SKM-1 treated with dmso at 0.1 percent for 144 hours (cell line): ENCODE measurements at regions not wholly inside any gene's neighbourhood (a gene's known extent, or its start where the extent isn't known, plus 50 kb on each side); places are given as distances from the start of the nearest gene placed in this dataset.

Experiments
- DNase-seq: peaks from one replicate; lab custom pipeline; 2025; ENCODE audit not compliant: unreplicated experiment; lab: John Stamatoyannopoulos, UW

GRCh38 chr5:52392321-52392720 lies 395.4 kb upstream of the ITGA1 start:
- no peak for DNase-seq

GRCh38 chr5:52409835-52410234 lies 377.9 kb upstream of the ITGA1 start:
- no peak for DNase-seq

- DNase-seq: no peak
Measured at GRCh38 chr5:52419357-52419756, 368.4 kb upstream of the ITGA1 start.

GRCh38 chr5:52427615-52428014 lies 360.1 kb upstream of the ITGA1 start:
- no peak for DNase-seq

- DNase-seq: no peak
Measured at GRCh38 chr5:52428977-52429489, 358.7 kb upstream of the ITGA1 start.

- DNase-seq: no peak
Measured at GRCh38 chr5:52441768-52442167, 345.9 kb upstream of the ITGA1 start.

- DNase-seq: peak; percentile 29
Measured at GRCh38 chr5:52443187-52443586, 344.5 kb upstream of the ITGA1 start.

- DNase-seq: no peak
Measured at GRCh38 chr5:52448111-52448510, 339.6 kb upstream of the ITGA1 start.

- no peak for DNase-seq
Measured at GRCh38 chr5:52449516-52449915, 338.2 kb upstream of the ITGA1 start.

GRCh38 chr5:52452098-52452497 lies 335.6 kb upstream of the ITGA1 start:
- no peak for DNase-seq

- DNase-seq: no peak
Measured at GRCh38 chr5:52453176-52453575, 334.5 kb upstream of the ITGA1 start.

GRCh38 chr5:52455920-52456319 lies 331.8 kb upstream of the ITGA1 start:
- no peak for DNase-seq

- DNase-seq: no peak
Measured at GRCh38 chr5:52457810-52458209, 329.9 kb upstream of the ITGA1 start.

- no peak for DNase-seq
Measured at GRCh38 chr5:52466113-52466512, 321.6 kb upstream of the ITGA1 start.

- no peak for DNase-seq
Measured at GRCh38 chr5:52466749-52467520, 320.8 kb upstream of the ITGA1 start.

- no peak for DNase-seq
Measured at GRCh38 chr5:52468976-52469375, 318.7 kb upstream of the ITGA1 start.

GRCh38 chr5:52469420-52469819 lies 318.3 kb upstream of the ITGA1 start:
- no peak for DNase-seq

- DNase-seq: peak; percentile 91
Measured at GRCh38 chr5:52469835-52470234, 317.9 kb upstream of the ITGA1 start.

GRCh38 chr5:52476346-52476745 lies 311.4 kb upstream of the ITGA1 start:
- no peak for DNase-seq

GRCh38 chr5:52481201-52481600 lies 306.5 kb upstream of the ITGA1 start:
- DNase-seq: no peak

- DNase-seq: no peak
Measured at GRCh38 chr5:52481851-52482250, 305.9 kb upstream of the ITGA1 start.

GRCh38 chr5:52491071-52491787 lies 296.5 kb upstream of the ITGA1 start:
- no peak for DNase-seq
